GM21423 (cell line): ENCODE measurements at regions not wholly inside any gene's neighbourhood (a gene's known extent, or its start where the extent isn't known, plus 50 kb on each side); places are given as distances from the start of the nearest gene placed in this dataset.

Experiments
- ATAC-seq: cut with Tn5 transposase; IDR thresholded peaks from one replicate; pipeline ENCODE4 v1.9.1; 2021; ENCODE audit warnings: mild to moderate bottlenecking, moderate library complexity; ENCODE audit not compliant: unreplicated experiment

GRCh38 chr2:181766129-181766528 lies 85.8 kb upstream of the NEUROD1 start:
- ATAC-seq: no peak

GRCh38 chr2:181770150-181770549 lies 89.8 kb upstream of the NEUROD1 start:
- ATAC-seq: no peak

- no peak for ATAC-seq
Observed at GRCh38 chr2:181771356-181771755, 91.0 kb upstream of the NEUROD1 start.

GRCh38 chr2:181772334-181772733 lies 92.0 kb upstream of the NEUROD1 start:
- ATAC-seq: no peak

- ATAC-seq: no peak
Observed at GRCh38 chr2:181772777-181773176, 92.5 kb upstream of the NEUROD1 start.

GRCh38 chr2:181774685-181775084 lies 94.4 kb upstream of the NEUROD1 start:
- ATAC-seq: no peak

GRCh38 chr2:181776336-181776735 lies 96.0 kb upstream of the NEUROD1 start:
- ATAC-seq: no peak

GRCh38 chr2:181777734-181778133 lies 97.4 kb upstream of the NEUROD1 start:
- no peak for ATAC-seq

GRCh38 chr2:181778621-181779201 lies 98.4 kb upstream of the NEUROD1 start:
- no peak for ATAC-seq

GRCh38 chr2:181779288-181780021 lies 99.1 kb upstream of the NEUROD1 start:
- ATAC-seq: peak; percentile 34

- ATAC-seq: peak; percentile 80
Observed at GRCh38 chr2:181780047-181780651, 99.8 kb upstream of the NEUROD1 start.

- peak; percentile 28 for ATAC-seq
Observed at GRCh38 chr2:181780657-181781056, 100.3 kb upstream of the NEUROD1 start.

- ATAC-seq: peak; percentile 51
Observed at GRCh38 chr2:181781078-181781786, 100.9 kb upstream of the NEUROD1 start.

- ATAC-seq: no peak
Observed at GRCh38 chr2:181782660-181783059, 102.3 kb upstream of the NEUROD1 start.

- no peak for ATAC-seq
Observed at GRCh38 chr2:181784556-181784955, 104.2 kb upstream of the NEUROD1 start.

GRCh38 chr2:181785691-181786344 lies 105.5 kb upstream of the NEUROD1 start:
- ATAC-seq: no peak

GRCh38 chr2:181786371-181787228 lies 104.9 kb upstream of the ITPRID2 start:
- ATAC-seq: no peak

GRCh38 chr2:181787310-181788048 lies 104.1 kb upstream of the ITPRID2 start:
- ATAC-seq: no peak

- ATAC-seq: no peak
Observed at GRCh38 chr2:181788897-181789555, 102.5 kb upstream of the ITPRID2 start.
